IPS-NIHi11 (cell line): ENCODE measurements at regions not wholly inside any gene's neighbourhood (a gene's known extent, or its start where the extent isn't known, plus 50 kb on each side); places are given as distances from the start of the nearest gene placed in this dataset.
"Not testable (repeated sequence)": the region's sequence is repeated elsewhere in the genome, so short reads cannot be mapped to it uniquely, and the experiment has no call there.

ENCODE experiments used
- DNase-seq: peaks from one replicate; pipeline ENCODE4 v3.0.0; 2012; ENCODE audit warnings: mixed read lengths, low spot score

DNA sequence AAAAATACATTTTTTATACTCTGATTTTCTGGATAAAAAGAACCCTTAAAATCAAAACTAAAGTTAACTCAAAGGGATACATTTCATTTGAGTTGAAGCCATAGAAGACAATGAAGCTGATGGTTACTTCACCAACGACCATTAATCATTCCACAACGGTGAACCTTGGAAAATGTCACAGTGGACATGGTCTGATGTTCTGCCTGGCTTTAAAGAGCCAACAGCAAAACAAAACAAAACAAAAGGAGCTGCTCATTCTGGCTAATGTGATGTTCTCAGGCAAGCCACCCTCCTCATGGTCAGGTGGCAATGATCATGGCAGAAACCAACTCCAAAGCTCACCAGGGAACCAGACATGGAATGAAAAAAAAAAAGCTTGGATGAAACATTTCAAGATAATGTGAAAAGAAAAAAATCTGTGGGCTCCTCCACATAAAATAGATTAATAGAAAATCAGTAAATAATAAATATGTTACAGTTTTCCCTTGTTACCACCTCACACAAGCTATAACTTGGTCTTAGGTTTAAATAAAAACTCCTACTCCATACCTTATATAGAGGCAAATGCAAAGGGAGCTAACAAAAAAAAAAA lies 90.1 kb upstream of the SERTAD2 start:
- DNase-seq: no peak

DNA sequence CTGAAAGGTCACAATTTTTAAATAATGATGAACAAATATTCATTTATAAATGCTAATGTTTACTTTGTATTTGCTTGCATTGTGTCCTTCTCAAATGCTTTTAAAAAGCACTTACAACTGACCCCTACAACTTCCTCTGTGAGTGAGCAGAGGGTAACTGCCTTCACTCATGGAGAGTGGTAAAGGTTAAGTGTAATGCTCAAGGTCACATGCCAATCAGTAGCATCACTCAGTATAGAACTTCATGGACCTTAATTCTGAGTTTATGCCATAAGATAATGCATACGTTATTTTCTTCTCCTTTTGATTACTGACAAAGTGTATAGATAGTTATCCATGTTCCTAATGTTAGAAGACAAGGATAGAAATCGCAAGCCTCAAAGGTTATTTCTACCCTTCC lies 91.8 kb upstream of the SERTAD2 start:
- no peak for DNase-seq

DNA sequence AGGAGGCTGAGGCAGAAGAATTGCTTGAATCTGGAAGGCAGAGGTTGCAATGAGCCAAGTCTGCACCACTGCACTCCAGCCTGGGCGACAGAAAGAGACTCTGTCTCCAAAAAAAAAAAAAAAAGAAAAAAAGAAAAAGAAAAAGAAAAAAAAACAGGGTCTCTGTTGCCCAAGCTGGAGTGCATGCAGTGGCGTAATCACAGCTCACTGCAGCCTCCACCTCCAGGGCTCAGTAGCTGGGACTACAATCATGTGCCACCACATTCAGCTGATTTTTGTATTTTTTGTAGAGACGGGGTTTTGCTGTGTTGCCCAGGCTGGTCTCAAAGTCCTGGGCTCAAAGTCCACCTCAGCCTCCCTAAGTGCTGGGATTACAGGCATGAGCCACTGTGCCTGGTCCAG lies 94.0 kb upstream of the SERTAD2 start:
- not testable (repeated sequence) for DNase-seq

DNA sequence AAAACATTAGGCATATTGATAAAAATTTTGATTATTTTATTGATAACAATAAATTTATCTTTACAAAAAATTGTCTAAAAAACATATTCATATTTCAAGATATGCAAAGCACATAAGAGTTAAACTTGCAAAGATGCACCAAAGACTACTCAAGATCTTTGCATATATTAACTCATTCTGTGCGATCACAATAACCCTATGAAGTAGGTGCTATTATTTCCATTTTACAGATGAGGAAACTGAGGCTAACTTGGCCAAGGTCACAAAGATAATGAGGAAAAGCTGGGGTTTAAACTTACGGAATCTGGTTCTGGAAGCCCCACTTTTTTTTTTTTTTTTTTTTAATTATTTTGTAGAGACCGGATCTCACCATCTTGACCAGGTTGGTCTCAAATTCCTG lies 94.4 kb upstream of the SERTAD2 start:
- no peak for DNase-seq

DNA sequence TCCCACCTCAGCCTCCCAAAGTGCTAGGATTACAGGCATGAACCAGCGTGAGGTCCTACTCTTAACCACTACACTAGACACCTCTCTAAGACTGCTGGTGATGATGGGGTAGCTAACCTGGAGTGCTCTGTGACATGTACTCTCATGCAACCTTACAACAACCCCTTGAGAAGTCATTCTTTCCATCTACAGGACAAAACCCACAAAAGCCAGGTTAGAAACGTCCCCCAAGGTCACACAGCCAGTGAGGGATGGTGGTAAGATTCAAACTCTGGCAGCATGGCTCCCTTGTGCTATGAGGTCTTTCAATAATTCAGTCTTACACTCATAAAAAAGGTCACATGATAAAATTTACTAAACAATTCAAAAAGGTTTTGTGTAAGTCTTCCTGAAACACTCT lies 94.8 kb upstream of the SERTAD2 start:
- DNase-seq: no peak

DNA sequence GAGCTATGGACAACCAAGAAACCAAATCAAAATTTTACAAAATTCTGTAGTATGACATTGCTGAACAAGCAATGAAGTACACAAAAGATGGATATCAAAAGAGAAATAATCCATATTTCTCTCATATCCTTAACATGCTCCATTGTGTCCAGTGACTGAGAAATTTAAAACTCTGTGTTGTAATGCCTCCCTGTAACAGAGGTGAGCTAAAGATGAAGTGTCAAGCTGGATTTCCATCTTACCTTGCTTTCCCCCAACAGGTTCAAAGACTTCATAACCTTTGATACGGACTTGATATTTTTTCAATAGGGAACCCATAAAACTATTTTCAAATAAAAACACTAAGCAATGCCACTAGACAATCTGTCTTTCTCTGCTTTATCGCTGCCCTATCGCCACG lies 95.7 kb upstream of the SERTAD2 start:
- DNase-seq: no peak

DNA sequence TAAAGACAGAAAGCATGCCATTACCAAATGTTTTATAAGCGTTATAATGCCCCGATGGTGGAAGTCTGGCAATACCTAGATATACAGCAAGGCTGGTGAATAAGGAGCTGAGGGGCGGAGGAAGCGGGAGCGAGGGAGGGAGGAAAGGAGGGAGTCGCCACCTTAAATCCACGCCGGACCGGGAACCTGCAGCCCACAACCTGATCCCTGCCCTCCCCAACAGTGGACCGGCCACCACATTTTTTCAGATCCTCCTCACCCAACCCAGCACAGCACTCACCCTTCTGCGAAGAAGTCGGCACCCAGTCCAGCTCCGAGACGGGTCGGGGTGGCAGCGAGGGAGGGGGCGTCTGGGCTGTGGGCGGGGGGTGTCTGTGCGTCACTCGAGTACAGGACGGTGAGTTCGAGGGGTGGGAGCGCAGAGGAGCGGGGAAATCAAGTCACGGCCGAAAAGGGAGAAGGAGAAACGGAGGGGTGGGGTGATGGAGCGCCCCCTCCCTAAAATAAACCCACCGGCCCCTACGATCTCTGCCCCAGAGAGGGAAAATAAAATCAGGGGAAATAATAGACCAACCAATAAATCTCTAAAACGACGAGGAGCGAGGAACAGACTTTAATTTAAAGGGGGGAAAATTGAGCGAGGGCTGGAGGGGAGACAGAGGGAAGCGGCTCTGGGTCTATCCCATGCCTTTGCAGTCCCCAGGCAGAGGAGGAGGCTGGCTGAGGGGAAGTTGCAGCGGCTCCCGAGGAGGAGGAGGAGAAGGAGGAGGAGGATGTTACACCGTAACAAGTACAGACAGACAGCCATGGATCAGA lies 96.5 kb upstream of the SERTAD2 start:
- peak; percentile 18 for DNase-seq

DNA sequence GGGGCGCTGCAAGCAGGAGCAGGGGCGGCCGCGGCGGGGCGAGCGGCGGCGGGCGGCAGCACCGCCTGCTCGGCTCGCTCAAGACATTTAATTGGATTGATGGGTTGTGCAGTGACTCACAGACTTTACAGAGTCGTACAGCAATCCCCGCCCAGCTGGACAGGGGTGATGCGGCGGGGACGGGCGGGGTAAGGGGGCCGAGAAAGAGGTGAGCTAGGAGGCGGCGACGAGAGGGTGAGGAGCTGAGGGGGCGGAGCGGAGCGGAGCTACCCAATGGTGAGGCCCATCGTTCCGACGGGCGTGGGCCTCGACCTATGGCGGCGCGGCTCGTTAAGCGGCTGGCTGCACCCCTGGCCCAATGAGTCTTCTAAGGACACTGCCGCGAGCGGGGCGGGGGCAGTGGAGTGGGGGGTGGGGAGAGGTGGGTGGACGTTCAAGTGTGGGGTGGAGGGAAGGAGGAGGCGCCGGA lies 97.1 kb upstream of the SERTAD2 start:
- no peak for DNase-seq

- DNase-seq: peak; percentile 98
Measured at GRCh38 chr2:64751286-64752260, 97.9 kb upstream of the SERTAD2 start.

- no peak for DNase-seq
Measured at GRCh38 chr2:64753399-64753798, 99.7 kb upstream of the SERTAD2 start.

DNA sequence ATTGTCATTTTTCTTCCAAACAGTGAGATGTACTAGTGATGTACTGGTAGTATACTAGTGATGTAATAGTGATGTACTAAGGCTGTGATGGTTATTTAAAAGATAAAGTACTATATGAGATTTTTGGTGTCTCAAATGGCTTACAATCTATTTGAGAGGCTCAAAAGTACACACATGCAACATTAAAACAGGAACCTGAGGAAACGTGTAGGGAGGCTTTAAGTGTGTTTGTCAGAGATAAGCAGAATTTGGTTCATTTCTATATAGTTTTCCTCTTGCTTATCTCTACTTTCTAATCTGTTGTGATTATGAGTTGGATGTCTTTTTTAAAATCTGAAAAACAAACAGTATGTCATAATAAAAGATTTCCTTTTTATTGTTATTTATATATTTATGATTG lies 100.9 kb upstream of the SERTAD2 start:
- DNase-seq: no peak

DNA sequence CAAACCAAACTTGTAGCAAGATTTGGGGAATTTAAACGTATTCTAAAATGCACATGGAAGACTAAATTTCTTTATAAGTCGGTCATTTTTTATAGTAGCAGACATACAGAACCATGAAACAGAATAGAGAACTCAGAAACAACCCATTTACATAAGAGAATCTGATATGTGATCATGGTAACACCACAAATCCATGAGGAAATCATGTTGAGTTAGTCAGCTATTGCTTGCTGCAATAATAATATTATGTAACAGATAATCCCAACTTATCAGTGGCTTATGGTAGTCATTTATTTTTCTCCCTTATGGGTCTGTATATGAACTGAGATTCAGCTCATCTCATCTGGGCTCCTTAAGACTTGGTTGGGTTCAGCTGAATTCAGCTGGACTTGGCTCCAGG lies 103.4 kb upstream of the SERTAD2 start:
- no peak for DNase-seq

- no peak for DNase-seq
Measured at GRCh38 chr2:64760128-64760527, 106.4 kb upstream of the SERTAD2 start.

- DNase-seq: no peak
Measured at GRCh38 chr2:64762301-64762997, 108.7 kb upstream of the SERTAD2 start.

DNA sequence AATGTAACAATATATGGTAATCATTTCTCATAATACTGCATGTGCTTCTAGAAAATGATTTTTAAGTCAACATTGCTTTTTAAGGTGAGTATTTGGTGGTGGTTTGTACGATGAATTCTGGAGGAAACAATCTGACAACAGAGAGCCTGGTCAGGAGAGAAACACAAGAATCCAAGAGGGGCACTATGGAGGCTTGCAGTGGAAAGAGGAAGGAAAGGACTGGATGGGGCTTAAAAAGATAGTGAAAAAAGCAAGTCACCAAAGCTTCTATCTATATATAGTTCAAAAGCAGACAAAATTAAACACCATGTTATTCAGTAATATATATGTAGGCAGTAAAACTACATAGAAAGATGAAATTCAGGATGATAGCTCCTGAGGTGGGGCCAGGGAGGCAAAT lies 109.4 kb upstream of the SERTAD2 start:
- no peak for DNase-seq

- DNase-seq: no peak
Measured at GRCh38 chr2:64765160-64765805, 111.6 kb upstream of the SERTAD2 start.

DNA sequence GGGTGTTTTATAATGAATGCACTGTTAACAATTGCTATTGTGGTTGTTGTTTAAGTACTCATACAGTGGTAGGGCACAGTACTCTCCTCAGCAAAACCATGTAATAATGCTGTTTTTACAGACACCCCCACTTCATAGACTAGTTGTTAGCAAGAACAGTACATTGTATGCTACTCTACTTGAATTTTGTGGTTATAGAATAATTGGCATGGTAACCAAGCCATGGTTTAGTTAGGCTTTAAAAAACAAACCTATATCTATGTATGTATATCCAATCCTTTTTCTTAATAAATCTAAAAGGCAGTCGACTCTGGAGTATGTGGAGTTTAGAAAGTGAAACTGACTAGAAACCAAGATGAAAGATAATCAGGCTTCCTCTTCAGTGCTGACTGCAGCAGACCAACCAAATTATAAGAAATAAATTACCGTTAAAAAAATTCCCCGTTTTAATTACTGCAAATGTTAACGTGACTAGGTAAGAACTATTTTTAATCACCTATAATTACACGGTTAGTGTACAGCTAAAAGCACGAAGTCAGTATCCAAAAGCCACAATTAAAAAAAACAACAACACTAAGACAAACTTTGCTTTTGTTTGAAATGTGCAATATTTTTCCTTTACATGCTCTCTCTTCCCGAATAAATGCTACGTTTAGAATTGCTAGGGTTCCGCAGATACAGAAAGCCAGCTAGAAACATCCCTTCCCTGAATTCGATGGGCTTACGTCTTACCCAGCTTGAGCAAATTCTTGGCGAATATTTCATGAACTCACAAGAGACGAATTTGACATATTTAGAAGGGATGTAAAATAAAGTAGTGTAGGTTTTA lies 113.3 kb upstream of the SERTAD2 start:
- no peak for DNase-seq

- DNase-seq: peak; percentile 89
Measured at GRCh38 chr2:64767670-64768468, 114.2 kb upstream of the SERTAD2 start.

DNA sequence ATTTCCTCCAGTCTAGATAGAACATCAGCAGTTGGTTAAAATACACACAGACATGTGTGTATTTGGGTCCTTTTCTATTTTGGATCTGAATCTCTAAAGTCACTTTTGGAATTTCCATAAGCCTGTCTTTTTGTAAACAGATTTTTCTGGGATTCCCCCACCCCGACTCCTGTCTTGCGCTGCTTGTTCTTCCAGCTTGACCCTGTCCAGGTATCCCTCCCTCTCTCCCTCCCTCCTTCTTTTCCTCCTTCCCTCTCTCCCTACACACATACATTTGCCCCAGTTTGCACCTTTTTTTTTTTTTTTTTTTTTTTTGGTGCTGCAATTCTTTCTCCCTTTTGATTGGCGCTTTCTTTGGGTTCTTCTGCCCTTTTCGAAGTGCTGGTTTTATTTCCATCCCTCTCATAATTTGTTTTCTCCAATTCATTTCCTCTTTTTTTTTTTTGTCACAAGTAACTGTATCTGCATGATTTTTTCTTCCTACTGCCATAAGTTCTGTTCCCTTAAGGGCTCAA lies 114.8 kb upstream of the SERTAD2 start:
- DNase-seq: no peak
